Stimulated activated naive CD4-positive, alpha-beta T cell treated with Interleukin-2 at 50 U/mL for 16 hours (primary cell): ENCODE measurements at regions not wholly inside any gene's neighbourhood (a gene's known extent, or its start where the extent isn't known, plus 50 kb on each side); places are given as distances from the start of the nearest gene placed in this dataset.

ENCODE experiments used
- DNase-seq: peaks from one replicate; lab custom pipeline; 2025; lab: John Stamatoyannopoulos, UW

- no peak for DNase-seq
Measured at GRCh38 chr1:83028467-83028866, 970.5 kb downstream of the TTLL7 start.

- no peak for DNase-seq
Measured at GRCh38 chr1:83027511-83027910, 971.4 kb downstream of the TTLL7 start.

GRCh38 chr1:83026745-83027144, 972.2 kb downstream of the TTLL7 start:
- no peak for DNase-seq

- DNase-seq = no peak
Measured at GRCh38 chr1:83024251-83024767, 974.6 kb downstream of the TTLL7 start.

GRCh38 chr1:83023212-83023611, 975.7 kb downstream of the TTLL7 start:
- no peak for DNase-seq

- DNase-seq = no peak
Measured at GRCh38 chr1:83022206-83022605, 976.7 kb downstream of the TTLL7 start.

GRCh38 chr1:83017701-83018100, 981.2 kb downstream of the TTLL7 start:
- DNase-seq = no peak

- no peak for DNase-seq
Measured at GRCh38 chr1:83017276-83017675, 981.7 kb downstream of the TTLL7 start.

- DNase-seq = no peak
Measured at GRCh38 chr1:83016354-83016849, 982.5 kb downstream of the TTLL7 start.

GRCh38 chr1:83015163-83015562, 983.8 kb downstream of the TTLL7 start:
- no peak for DNase-seq

- no peak for DNase-seq
Measured at GRCh38 chr1:83012950-83013349, 986.0 kb downstream of the TTLL7 start.

GRCh38 chr1:83011265-83011664, 987.7 kb downstream of the TTLL7 start:
- DNase-seq = no peak

GRCh38 chr1:83006271-83006670, 992.7 kb downstream of the TTLL7 start:
- no peak for DNase-seq

- no peak for DNase-seq
Measured at GRCh38 chr1:83000286-83000685, 998.6 kb downstream of the TTLL7 start.

- no peak for DNase-seq
Measured at GRCh38 chr1:82995951-82996350, 1003.0 kb downstream of the TTLL7 start.

- DNase-seq = no peak
Measured at GRCh38 chr1:82994616-82995263, 1004.2 kb downstream of the TTLL7 start.

- no peak for DNase-seq
Measured at GRCh38 chr1:82991569-82991968, 1007.4 kb downstream of the TTLL7 start.

- no peak for DNase-seq
Measured at GRCh38 chr1:82979593-82980236, 1019.2 kb downstream of the TTLL7 start.

- DNase-seq = no peak
Measured at GRCh38 chr1:82978461-82979324, 1020.2 kb downstream of the TTLL7 start.

- DNase-seq = no peak
Measured at GRCh38 chr1:82972841-82973553, 1025.9 kb downstream of the TTLL7 start.

GRCh38 chr1:82969340-82969739, 1029.6 kb downstream of the TTLL7 start:
- DNase-seq = no peak

- DNase-seq = no peak
Measured at GRCh38 chr1:82962658-82963057, 1036.3 kb downstream of the TTLL7 start.
